ENCODE measurements at regions not wholly inside any gene's neighbourhood (a gene's known extent, or its start where the extent isn't known, plus 50 kb on each side); places are given as distances from the start of the nearest gene placed in this dataset.

DNA sequence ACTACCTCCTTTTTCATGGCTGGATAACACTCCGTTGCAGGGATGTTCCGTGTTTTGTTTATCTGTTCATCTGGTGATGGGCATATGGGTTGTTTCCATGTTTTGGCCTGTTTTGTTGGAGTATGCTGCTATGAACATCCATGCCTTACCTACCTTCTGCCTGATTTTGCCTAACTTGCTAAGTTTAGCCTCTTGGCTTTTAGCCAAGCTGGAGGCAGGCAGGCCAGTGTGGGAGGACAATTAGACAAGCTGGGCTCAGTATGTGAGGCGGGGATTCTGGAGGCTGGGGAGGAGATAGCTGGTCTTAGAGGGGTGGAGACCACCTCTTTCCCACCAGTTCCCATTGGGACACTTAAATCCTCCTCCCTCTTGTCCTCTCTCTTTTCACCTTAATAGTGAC lies 98.4 kb upstream of the WNT4 start:
- TF ChIP-seq, protein P1, sequence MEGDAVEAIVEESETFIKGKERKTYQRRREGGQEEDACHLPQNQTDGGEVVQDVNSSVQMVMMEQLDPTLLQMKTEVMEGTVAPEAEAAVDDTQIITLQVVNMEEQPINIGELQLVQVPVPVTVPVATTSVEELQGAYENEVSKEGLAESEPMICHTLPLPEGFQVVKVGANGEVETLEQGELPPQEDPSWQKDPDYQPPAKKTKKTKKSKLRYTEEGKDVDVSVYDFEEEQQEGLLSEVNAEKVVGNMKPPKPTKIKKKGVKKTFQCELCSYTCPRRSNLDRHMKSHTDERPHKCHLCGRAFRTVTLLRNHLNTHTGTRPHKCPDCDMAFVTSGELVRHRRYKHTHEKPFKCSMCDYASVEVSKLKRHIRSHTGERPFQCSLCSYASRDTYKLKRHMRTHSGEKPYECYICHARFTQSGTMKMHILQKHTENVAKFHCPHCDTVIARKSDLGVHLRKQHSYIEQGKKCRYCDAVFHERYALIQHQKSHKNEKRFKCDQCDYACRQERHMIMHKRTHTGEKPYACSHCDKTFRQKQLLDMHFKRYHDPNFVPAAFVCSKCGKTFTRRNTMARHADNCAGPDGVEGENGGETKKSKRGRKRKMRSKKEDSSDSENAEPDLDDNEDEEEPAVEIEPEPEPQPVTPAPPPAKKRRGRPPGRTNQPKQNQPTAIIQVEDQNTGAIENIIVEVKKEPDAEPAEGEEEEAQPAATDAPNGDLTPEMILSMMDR (IDR thresholded peaks at IDR 0.05): no peak
- TF ChIP-seq POLR2AphosphoS5 (IDR thresholded peaks at IDR 0.05): no peak
- no peak for TF ChIP-seq POLR2A (IDR thresholded peaks at IDR 0.05)
- no peak for TF ChIP-seq EP300 (IDR thresholded peaks at IDR 0.05)

Measured in gastroesophageal sphincter (tissue), 3 donors.